ENCODE measurements at regions not wholly inside any gene's neighbourhood (a gene's known extent, or its start where the extent isn't known, plus 50 kb on each side); places are given as distances from the start of the nearest gene placed in this dataset.

- Mint-ChIP-seq H3K36me3 (ENCODE audit: low read depth) (no peaks in the 10 kb centered on the region), H3K27me3 (ENCODE audit: low read depth) (no peaks in the 10 kb centered on the region), H3K9me3 (peaks cover 17% of the 10 kb centered on the region), H3K4me1 (peaks cover 28% of the 10 kb centered on the region), H3K27ac (no peak overlapping the region), H3K4me3 (no peak overlapping the region)
- no peak for TF ChIP-seq CTCF (IDR thresholded peaks at IDR 0.05; ENCODE audit: unreplicated experiment in 3 of 3)
Observed at GRCh38 chr21:14620152-14620551, 74.0 kb upstream of the SAMSN1 start.

- no peak for TF ChIP-seq CTCF (IDR thresholded peaks at IDR 0.05; ENCODE audit: unreplicated experiment in 3 of 3)
- Mint-ChIP-seq H3K36me3 (ENCODE audit: low read depth) (no peaks in the 10 kb centered on the region), H3K9me3 (peaks cover 4% of the 10 kb centered on the region), H3K27me3 (ENCODE audit: low read depth) (no peaks in the 10 kb centered on the region), H3K27ac (peak overlapping the region in 1 of 3 experiments; percentile 7), H3K4me1 (peaks cover 38% of the 10 kb centered on the region), H3K4me3 (no peak overlapping the region)
Observed at GRCh38 chr21:14617871-14618270, 71.8 kb upstream of the SAMSN1 start.

GRCh38 chr21:14617040-14617393 lies 70.9 kb upstream of the SAMSN1 start:
- Mint-ChIP-seq H3K9me3 (no peaks in the 10 kb centered on the region), H3K36me3 (ENCODE audit: low read depth) (no peaks in the 10 kb centered on the region), H3K4me3 (no peak overlapping the region), H3K27ac (no peak overlapping the region), H3K4me1 (peaks cover 38% of the 10 kb centered on the region), H3K27me3 (ENCODE audit: low read depth) (no peaks in the 10 kb centered on the region)
- TF ChIP-seq CTCF (IDR thresholded peaks at IDR 0.05; ENCODE audit: unreplicated experiment in 3 of 3): no peak

GRCh38 chr21:14616380-14617039 lies 70.4 kb upstream of the SAMSN1 start:
- no peak overlapping the region for H3K4me3 Mint-ChIP-seq
- TF ChIP-seq CTCF (IDR thresholded peaks at IDR 0.05; ENCODE audit: unreplicated experiment in 3 of 3): no peak
- H3K36me3 Mint-ChIP-seq (ENCODE audit: low read depth): no peaks in the 10 kb centered on the region
- peaks cover 38% of the 10 kb centered on the region for H3K4me1 Mint-ChIP-seq
- H3K27me3 Mint-ChIP-seq (ENCODE audit: low read depth): no peaks in the 10 kb centered on the region
- H3K27ac Mint-ChIP-seq: peak overlapping the region in 1 of 3 experiments; percentile 20
- H3K9me3 Mint-ChIP-seq: no peaks in the 10 kb centered on the region

- peaks cover 38% of the 10 kb centered on the region for H3K4me1 Mint-ChIP-seq
- H3K9me3 Mint-ChIP-seq: peaks cover under 1% of the 10 kb centered on the region
- peak overlapping the region in 1 of 3 experiments; percentile 24 for H3K4me3 Mint-ChIP-seq
- H3K27me3 Mint-ChIP-seq (ENCODE audit: low read depth): no peaks in the 10 kb centered on the region
- no peaks in the 10 kb centered on the region for H3K36me3 Mint-ChIP-seq (ENCODE audit: low read depth)
- peak overlapping the region; percentile 53 to 77 (median 67) for H3K27ac Mint-ChIP-seq
- no peak for TF ChIP-seq CTCF (IDR thresholded peaks at IDR 0.05; ENCODE audit: unreplicated experiment in 3 of 3)
Observed at GRCh38 chr21:14615359-14615974, 69.4 kb upstream of the SAMSN1 start.

- no peaks in the 10 kb centered on the region for H3K36me3 Mint-ChIP-seq (ENCODE audit: low read depth)
Observed at GRCh38 chr21:14614287-14614686, 68.2 kb upstream of the SAMSN1 start.

More at GRCh38 chr21:14614287-14614686, 68.2 kb upstream of the SAMSN1 start:
- TF ChIP-seq CTCF (IDR thresholded peaks at IDR 0.05; ENCODE audit: unreplicated experiment in 3 of 3): no peak
- no peaks in the 10 kb centered on the region for H3K27me3 Mint-ChIP-seq (ENCODE audit: low read depth)
- peaks cover 38% of the 10 kb centered on the region for H3K4me1 Mint-ChIP-seq
- peaks cover 3% of the 10 kb centered on the region for H3K9me3 Mint-ChIP-seq
- H3K4me3 Mint-ChIP-seq: no peak overlapping the region
- peak overlapping the region in 2 of 3 experiments; percentile 11 to 15 for H3K27ac Mint-ChIP-seq
